Pancreas (tissue), 10 donors: ENCODE measurements at regions not wholly inside any gene's neighbourhood (a gene's known extent, or its start where the extent isn't known, plus 50 kb on each side); places are given as distances from the start of the nearest gene placed in this dataset.

Experiments used
- ATAC-seq, 4 donors: fragments of 200-7000 bp; cut with Tn5 transposase; one replicate each; pipeline versions ENCODE4 v1.8.0 to v1.9.1; 2020; ENCODE audit warnings: mild to moderate bottlenecking in 4 of 4, moderate library complexity in 4 of 4
- DNase-seq, 6 donors: peaks; one replicate each; pipeline ENCODE4 v3.0.0-alpha.2; 2020
- FAIRE-seq: peaks from 2 replicates; lab custom pipeline; 2012; peaks lifted over from hg19 to GRCh38; lab: Jason Lieb, UNC
- H3K27ac ChIP-seq, 4 donors: fragments of 200-600 bp; sonication (generic); 1 replicate in 3 of 4; 2 replicates in 1 of 4; pipeline versions ENCODE4 v1.5.0 to v1.8.0; 2020
- H3K27me3 ChIP-seq, 4 donors: fragments of 200-600 bp; one replicate each; pipeline ENCODE4 v1.8.0; 2021
- H3K36me3 ChIP-seq, 3 donors: fragments of 200-600 bp; sonication (generic) in 1 of 3; one replicate each; pipeline versions ENCODE4 v1.5.0 to v1.8.0; 2020 to 2021
- H3K4me1 ChIP-seq, 3 donors: fragments of 200-600 bp; one replicate each; pipeline ENCODE4 v1.8.0; 2021
- H3K4me3 ChIP-seq, 4 donors: fragments of 200-600 bp; sonication (generic) in 2 of 4; one replicate each; pipeline versions ENCODE4 v1.5.0 to v1.8.0; 2020 to 2021
- H3K9me3 ChIP-seq, 4 donors: fragments of 200-600 bp; one replicate each; pipeline ENCODE4 v1.8.0; 2021
- CTCF ChIP-seq, 4 donors: fragments of 200-600 bp; sonication (generic) in 3 of 4; IDR thresholded peaks; one replicate each; pipeline versions ENCODE4 v1.5.0 to v1.8.0; 2021; ENCODE audit warnings: antibody characterized with exemption in 4 of 4
- WGBS, 2 donors: extraction: QIAGEN DNeasy Blood & Tissue Kit; methylation state at CpG; one replicate each; pipeline ENCODE4 v1.1.7; 2013; 5-methylcytosine and 5-hydroxymethylcytosine counted together
- intact Hi-C, 3 donors: fragments of 100-400 bp; cut with DNase I; formaldehyde crosslinking; loops; one replicate each; pipeline versions ENCODE4 v1.11.1 to v1.14.2; 2022
- donor health status: healthy with polysubstance abuse.
- donor health status: DM: no; HTN: no; CAD: no; lungs with moderate emphysema.
- donor health status: DM: no; HTN: no; CAD: no.
- donor health status: control.
- donor health status: control.
- donor health status: Bipolar disorder and iron deficiency.
- donor health status: DM: yes; HTN: yes; CAD: no.
- donor health status: DM: no; HTN: no; CAD: no.
- donor health status: DM: no; HTN: no; CAD: no.
- donor health status: DM: yes; HTN: yes; CAD: no.

GRCh38 chr5:81866994-81867393 is 104.8 kb upstream of the ATG10 start:
- no peak for FAIRE-seq
- WGBS, 2 donors, result 68 to 80% methylated on average over 3 of the region's 3 CpGs
- H3K36me3 ChIP-seq, result no peaks in the 10 kb centered on the region
- TF ChIP-seq CTCF (IDR thresholded peaks at IDR 0.05), result no peak
- intact Hi-C loops, result no loop called here
- H3K4me3 ChIP-seq, result no peak overlapping the region
- H3K27ac ChIP-seq, result no peak overlapping the region
- H3K9me3 ChIP-seq, result no peaks in the 10 kb centered on the region
- no peaks in the 10 kb centered on the region for H3K4me1 ChIP-seq
- H3K27me3 ChIP-seq, result no peaks in the 10 kb centered on the region
- no peak for ATAC-seq
- DNase-seq, result no peak

DNA sequence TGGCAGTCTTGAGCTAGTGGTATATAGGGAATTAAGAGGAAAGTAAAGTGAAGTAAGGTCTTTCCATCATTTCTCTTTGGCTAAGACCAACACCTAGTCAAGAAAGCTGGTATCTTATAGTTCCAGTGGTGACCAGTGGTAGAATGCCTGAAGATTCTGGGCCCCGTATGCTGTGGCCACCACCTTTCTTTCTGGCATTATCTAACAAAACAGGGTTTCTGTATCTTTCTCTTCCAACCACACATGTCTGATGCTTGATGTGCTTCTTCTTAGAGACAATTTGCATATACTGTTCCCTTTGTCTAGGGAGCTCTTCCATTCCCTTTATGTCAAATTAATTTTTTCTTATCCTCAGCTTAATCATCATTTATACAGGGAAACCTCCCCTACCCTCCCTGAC is 109.9 kb upstream of the SSBP2 start:
- FAIRE-seq, result no peak
- intact Hi-C loops, result no loop called here
- DNase-seq, result no peak
- TF ChIP-seq CTCF (IDR thresholded peaks at IDR 0.05), result no peak
- H3K4me1 ChIP-seq, result peaks cover 4 to 8% (median 4%) of the 10 kb centered on the region in 3 donors
- no peak overlapping the region for H3K27ac ChIP-seq
- no peak overlapping the region for H3K4me3 ChIP-seq
- no peaks in the 10 kb centered on the region for H3K9me3 ChIP-seq
- 89 to 91% methylated on average over 1 of the region's 1 CpG for WGBS, 2 donors
- no peaks in the 10 kb centered on the region for H3K36me3 ChIP-seq
- no peak for ATAC-seq
- H3K27me3 ChIP-seq, result no peaks in the 10 kb centered on the region

- H3K4me3 ChIP-seq, result no peak overlapping the region
- no peaks in the 10 kb centered on the region for H3K9me3 ChIP-seq
- no peaks in the 10 kb centered on the region for H3K27me3 ChIP-seq
- no peak overlapping the region for H3K27ac ChIP-seq
- WGBS, 2 donors, result 91 to 93% methylated on average over 6 of the region's 6 CpGs
- peaks cover 4 to 12% (median 4%) of the 10 kb centered on the region in 3 donors for H3K4me1 ChIP-seq
- DNase-seq, result no peak
- ATAC-seq, result no peak
- no peak for TF ChIP-seq CTCF (IDR thresholded peaks at IDR 0.05)
- no peaks in the 10 kb centered on the region for H3K36me3 ChIP-seq
- intact Hi-C loops, result loop anchor here in 2 of 3 donors (5.0 to 10.0 kb wide), 2 partner anchors 112 to 345 kb away; no protein-coding TSS in a partner anchor
- no peak for FAIRE-seq
Measured at GRCh38 chr5:81859624-81860023, 108.7 kb upstream of the SSBP2 start.

DNA sequence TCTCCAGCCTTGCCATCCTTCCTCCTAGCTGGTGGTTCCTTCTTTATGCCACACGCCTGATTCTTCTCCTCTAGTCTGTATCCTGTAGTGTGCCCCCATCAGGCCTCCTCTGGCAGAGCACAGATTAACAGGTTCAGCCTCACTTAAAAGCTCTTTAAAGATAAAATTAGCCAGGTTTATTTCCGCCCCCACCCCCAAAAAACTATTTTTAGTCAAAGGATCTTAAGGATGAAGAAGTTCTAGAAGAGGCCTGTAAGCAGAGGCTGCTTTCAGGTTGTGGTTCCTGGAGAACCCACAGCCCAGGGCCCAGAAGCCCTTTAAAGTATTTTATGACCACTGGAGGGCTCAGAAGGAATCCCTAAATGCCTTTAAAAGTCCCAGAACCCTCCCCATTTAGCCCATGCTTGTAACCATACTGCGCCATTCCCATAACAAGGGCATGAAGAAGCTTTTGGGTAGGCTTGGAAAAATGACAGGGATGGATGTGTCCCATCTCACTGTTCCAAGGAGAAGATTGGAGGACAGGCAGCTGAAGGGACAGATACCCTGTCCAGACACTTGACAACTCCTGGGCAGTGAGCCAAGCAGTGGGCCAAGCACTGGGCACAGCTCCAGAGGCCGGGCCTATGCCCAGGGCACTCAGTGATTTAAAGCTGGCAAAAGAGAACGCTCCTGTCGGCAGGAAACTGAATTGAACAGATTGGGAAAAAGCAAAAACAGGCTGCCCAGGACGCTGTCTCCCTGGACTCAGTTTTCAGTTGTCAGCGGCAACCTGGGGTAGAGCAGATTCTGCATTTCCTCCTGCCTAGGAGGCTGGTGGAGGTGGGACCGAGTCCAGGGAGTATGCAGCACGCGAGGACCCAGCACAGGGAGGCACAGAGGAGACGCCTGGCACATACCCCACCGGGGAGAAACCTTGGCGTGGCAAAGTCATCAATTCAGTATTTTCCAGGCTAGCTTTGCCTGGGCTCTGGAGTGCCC is 106.3 kb upstream of the SSBP2 start:
- intact Hi-C loops, result loop anchor here in 2 of 3 donors (5.0 to 10.0 kb wide), 2 partner anchors 110 to 342 kb away; no protein-coding TSS in a partner anchor
- 29 to 37% methylated on average over 14 of the region's 14 CpGs for WGBS, 2 donors

More for the DNA sequence above, 106.3 kb upstream of the SSBP2 start:
- ATAC-seq, result peak; percentile 60 to 80 (median 70)
- FAIRE-seq, result no peak
- TF ChIP-seq CTCF (IDR thresholded peaks at IDR 0.05), result no peak
- H3K27me3 ChIP-seq, result no peaks in the 10 kb centered on the region
- H3K27ac ChIP-seq, result peak overlapping the region in 3 of 4 donors; percentile 13 to 55 (median 50)
- no peaks in the 10 kb centered on the region for H3K9me3 ChIP-seq
- no peaks in the 10 kb centered on the region for H3K36me3 ChIP-seq
- peaks cover 4 to 22% (median 4%) of the 10 kb centered on the region in 3 donors for H3K4me1 ChIP-seq
- DNase-seq, result peak; percentile 51 to 81 (median 70)
- no peak overlapping the region for H3K4me3 ChIP-seq
